Tongue (tissue), 1 donor: ENCODE measurements at regions not wholly inside any gene's neighbourhood (a gene's known extent, or its start where the extent isn't known, plus 50 kb on each side); places are given as distances from the start of the nearest gene placed in this dataset.
"Not testable (repeated sequence)": the region's sequence is repeated elsewhere in the genome, so short reads cannot be mapped to it uniquely, and the experiment has no call there.

Source experiments
- DNase-seq: peaks from one replicate; pipeline ENCODE4 v3.0.0-alpha.2; 2015

DNA sequence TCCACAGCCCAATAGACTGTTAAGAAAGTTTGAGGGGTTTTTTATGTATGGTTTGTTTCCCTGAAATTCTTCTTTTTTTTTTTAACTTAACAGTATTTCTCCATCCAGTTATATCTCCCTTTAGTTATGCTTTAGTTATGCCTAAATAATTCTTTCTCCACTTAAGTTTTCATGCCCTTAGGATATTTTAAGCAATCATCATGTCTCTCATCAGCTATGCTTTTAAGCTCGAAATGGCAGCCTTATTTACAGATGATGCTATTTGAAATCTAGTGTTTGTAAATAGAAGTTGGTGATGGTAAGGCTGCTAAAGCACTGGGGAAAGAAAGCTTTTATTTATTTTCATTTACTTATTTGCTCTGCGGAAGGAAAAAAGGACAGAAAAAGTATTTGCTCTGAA lies 439.3 kb downstream of the TFAP2B start:
- no peak for DNase-seq

DNA sequence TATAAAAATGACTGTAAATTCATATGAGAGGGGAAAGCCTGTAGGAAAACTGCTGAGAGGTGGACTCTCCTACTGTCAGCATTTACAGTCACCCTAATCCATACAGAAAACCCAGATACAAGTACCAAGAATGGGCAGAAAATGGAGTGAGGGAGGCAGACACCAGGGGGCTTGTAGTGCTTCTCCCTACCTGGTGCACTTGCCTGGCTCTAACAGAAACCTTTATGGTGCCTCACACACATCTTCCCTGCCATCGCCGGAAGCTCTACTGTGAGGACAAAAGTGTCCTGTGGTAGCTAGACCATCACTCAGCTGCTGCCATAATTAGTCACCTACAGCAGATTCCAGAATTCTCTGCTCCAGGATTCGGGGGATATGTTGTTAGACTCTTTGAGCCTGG lies 441.3 kb downstream of the TFAP2B start:
- DNase-seq: no peak

GRCh38 chr6:51261691-51262090 lies 443.0 kb downstream of the TFAP2B start:
- peak; percentile 4 for DNase-seq

DNA sequence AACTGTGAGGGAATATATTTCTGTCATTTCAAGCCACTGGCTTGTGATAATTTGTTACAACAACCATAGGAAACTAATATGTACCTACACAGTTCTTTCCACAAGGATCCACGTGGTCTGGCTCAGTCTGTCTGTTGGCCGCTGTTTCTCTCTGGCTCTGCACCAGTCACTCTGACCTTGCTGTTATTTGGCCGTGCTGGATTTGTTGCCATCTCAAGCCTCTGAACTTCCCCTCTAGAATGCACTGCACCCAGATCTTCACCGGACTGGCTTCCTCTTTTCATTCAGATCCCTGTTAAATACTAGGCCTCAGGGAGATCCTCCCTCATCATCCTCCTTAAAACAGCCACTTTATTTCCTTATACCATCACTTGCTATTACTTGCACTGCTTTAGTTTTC lies 446.8 kb downstream of the TFAP2B start:
- peak; percentile 1 for DNase-seq

- no peak for DNase-seq
These were observed 447.9 kb downstream of the TFAP2B start for GRCh38 chr6:51266604-51267003.

DNA sequence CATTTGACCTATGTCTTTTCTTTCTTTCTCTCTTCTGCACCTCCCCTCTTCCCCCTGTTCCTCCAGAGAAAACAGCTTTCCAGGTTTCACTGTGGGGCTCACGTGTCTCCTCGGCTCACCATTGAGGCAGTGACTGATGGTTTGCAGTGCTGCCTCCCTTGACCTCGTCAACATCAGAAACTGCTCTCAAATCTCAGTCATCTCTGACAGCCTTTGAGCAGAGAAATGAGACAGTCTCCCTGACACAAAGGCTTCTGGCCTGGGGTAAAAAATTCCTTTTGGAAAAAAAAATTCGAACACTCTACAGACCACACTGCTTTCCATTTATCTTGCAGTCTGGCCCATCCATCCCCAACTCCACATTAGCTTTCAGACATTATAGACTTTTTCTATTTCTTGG lies 450.0 kb downstream of the TFAP2B start:
- DNase-seq: no peak

DNA sequence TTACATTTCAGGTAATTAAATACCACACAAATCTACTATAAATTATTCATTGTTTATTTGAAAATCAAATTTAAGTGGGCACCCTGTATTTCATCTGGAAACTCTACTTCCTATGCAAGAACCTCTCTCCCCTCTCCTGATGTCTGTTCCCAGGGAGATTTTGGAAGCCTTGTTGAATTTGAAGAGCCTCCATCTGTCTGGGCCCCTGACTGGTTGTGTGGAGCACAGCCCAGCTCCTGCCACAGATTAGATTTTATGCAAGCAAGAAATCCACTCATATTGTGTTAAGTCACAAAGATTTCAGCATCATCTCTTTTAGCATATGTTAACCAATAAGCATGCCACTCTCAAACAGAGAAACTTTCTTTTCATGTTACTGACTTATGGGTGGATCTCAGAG lies 451.2 kb downstream of the TFAP2B start:
- no peak for DNase-seq

GRCh38 chr6:51271615-51272014 lies 452.9 kb downstream of the TFAP2B start:
- no peak for DNase-seq

DNA sequence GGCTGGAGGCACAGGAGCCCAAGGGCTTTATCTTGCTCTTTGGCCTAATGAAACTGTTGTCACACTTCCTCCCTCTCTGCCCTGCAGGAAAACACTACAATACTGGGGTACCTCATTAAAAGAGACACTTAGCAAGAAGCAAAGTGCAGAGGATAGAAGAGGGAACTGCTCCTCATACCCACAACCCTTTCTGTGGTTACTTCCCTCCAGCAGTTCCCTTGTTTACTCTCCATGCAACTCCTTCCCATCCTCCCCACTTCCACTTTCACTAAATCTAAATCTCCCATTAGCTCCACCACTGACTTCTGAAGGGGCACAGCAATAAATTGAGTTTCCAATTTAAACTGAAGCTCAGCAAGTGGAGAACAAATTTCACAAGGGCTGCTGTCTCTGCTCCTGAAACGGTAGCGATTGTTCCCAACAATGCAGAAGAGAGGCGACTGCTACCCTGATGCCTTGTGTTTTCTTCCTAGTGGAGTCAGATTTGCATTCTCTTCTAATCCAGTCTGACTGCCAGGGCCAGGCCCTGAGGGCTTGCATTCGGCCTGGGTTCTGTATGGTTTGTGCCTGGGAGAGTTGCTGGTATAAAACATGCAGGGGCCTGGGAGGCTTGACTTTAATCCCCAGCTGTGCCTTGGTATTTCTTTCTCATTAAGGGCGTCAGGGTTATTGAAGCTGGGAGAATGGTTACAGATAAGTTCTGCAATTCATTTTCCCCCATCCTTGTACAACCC lies 454.7 kb downstream of the TFAP2B start:
- peak; percentile 41 for DNase-seq

GRCh38 chr6:51277474-51277873 lies 458.8 kb downstream of the TFAP2B start:
- DNase-seq: no peak

DNA sequence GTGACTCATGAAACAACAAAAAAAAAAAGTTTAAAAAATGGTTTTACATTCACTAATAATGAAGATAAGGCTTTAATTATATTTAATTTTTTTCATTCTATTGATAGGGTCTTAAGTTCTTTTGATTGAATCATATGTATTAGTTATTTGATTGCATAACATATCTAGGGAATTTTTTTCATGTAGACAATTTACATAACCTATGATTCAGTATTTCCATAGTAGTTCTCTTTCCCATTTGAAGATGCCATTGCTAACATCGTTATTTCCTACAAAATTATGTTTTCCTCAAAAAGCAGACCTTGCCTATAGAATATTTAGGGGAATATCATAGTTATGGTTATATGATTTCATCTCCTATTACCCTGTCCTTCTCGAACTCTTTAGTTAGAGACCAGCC lies 463.4 kb downstream of the TFAP2B start:
- DNase-seq: no peak

- DNase-seq: no peak
These were observed 465.2 kb downstream of the TFAP2B start for GRCh38 chr6:51283723-51284355.

- no peak for DNase-seq
These were observed 467.2 kb downstream of the TFAP2B start for GRCh38 chr6:51285876-51286275.

DNA sequence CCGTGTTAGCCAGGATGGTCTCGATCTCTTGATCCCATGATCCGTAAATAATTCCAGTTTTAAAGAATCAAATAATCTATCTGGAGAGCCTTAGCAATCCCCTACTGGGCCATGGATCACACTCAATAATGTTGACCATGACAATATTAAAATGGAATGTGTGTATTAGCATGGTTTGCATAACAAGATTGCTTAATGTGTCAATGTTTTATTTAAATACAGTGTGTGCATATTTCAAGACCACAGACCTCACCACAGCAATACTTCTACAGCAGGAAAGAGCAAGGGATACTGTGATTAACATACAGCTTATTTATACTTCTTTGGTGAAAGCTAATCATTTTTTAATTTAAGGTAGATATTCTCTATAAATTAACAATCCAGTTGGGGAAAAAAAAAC lies 470.4 kb downstream of the TFAP2B start:
- no peak for DNase-seq

DNA sequence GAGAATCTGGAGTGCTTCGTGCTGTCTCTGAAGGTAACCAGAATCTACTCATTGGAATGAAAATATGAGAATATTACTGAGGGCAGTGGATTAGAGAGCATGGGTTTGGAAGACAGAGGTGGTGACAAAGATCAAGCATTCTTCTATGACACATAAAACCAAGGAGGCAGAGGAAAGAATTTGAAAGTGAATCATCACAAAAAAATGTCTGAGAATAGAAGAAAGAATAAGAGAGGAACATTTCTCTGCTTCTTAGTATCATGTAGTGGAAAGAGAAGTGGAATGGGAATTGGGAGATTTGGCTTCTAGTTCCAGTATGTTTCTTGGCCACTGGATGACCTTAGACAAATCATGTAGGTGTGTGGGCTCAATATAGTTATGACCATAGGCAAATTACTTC lies 474.0 kb downstream of the TFAP2B start:
- no peak for DNase-seq

- DNase-seq: no peak
These were observed 481.1 kb downstream of the TFAP2B start for GRCh38 chr6:51299621-51300380.

DNA sequence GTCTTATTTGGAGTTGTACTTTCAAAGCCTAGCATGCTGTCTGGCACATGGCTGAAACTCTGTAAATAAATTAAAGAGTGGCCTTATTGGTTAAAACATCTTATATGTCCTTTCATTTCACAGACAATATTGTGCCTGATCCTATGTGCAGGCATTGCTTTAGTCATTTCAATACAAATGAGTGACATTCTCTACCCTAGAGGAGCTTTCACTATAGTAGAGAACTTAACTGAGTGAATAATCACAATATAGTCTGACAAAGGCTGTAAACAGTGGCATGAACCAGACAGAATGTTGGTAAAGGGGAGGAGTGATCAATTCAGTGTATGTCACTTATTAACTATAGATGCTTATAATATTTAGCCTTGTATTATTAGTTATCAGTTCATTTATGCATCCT lies 481.8 kb downstream of the TFAP2B start:
- no peak for DNase-seq

GRCh38 chr6:51301962-51302361 lies 483.3 kb downstream of the TFAP2B start:
- DNase-seq: no peak

- DNase-seq: no peak
These were observed 483.8 kb downstream of the TFAP2B start for GRCh38 chr6:51302431-51302830.

DNA sequence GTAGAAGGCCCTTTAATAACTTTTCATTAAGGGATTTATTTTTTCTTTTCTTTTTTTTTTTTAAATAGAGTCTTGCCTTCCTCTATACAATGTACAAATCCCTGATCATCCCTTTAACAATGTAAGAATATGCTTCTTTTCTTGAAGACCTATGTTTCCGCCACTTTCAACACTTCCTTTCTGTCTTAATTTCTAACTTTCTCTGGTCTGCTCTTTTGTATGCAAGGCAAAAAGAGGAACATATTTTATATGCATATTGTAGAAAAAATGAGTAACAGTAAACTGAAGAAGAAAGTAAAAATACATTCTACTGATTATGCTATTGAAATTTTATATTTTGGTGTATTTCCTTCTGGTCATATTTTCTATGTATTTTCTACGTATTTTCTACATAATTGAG lies 484.7 kb downstream of the TFAP2B start:
- no peak for DNase-seq

- DNase-seq: no peak
These were observed 496.3 kb downstream of the TFAP2B start for GRCh38 chr6:51314965-51315364.

- no peak for DNase-seq
These were observed 500.0 kb downstream of the TFAP2B start for GRCh38 chr6:51318674-51319073.

- not testable (repeated sequence) for DNase-seq
These were observed 502.8 kb downstream of the TFAP2B start for GRCh38 chr6:51321477-51321876.

- no peak for DNase-seq
These were observed 503.8 kb downstream of the TFAP2B start for GRCh38 chr6:51322505-51322904.
